ENCODE measurements at regions not wholly inside any gene's neighbourhood (a gene's known extent, or its start where the extent isn't known, plus 50 kb on each side); places are given as distances from the start of the nearest gene placed in this dataset.
"Not testable (repeated sequence)": the region's sequence is repeated elsewhere in the genome, so short reads cannot be mapped to it uniquely, and the experiment has no call there.

- TF ChIP-seq MXI1 (conservative IDR thresholded peaks at IDR 0.05; ENCODE audit: poor library complexity, severe bottlenecking); EZH2 (IDR thresholded peaks at IDR 0.05; ENCODE audit: borderline replicate concordance, insufficient read depth, low read length, poor library complexity, severe bottlenecking); REST (IDR thresholded peaks at IDR 0.05; ENCODE audit: borderline replicate concordance); RAD21 (conservative IDR thresholded peaks at IDR 0.05); EP300 (conservative IDR thresholded peaks at IDR 0.05; ENCODE audit: poor library complexity, severe bottlenecking); SMC3 (conservative IDR thresholded peaks at IDR 0.05; ENCODE audit: poor library complexity); TAF1 (IDR thresholded peaks at IDR 0.05; ENCODE audit: low read depth): not testable (repeated sequence)
- TF ChIP-seq, protein P1, sequence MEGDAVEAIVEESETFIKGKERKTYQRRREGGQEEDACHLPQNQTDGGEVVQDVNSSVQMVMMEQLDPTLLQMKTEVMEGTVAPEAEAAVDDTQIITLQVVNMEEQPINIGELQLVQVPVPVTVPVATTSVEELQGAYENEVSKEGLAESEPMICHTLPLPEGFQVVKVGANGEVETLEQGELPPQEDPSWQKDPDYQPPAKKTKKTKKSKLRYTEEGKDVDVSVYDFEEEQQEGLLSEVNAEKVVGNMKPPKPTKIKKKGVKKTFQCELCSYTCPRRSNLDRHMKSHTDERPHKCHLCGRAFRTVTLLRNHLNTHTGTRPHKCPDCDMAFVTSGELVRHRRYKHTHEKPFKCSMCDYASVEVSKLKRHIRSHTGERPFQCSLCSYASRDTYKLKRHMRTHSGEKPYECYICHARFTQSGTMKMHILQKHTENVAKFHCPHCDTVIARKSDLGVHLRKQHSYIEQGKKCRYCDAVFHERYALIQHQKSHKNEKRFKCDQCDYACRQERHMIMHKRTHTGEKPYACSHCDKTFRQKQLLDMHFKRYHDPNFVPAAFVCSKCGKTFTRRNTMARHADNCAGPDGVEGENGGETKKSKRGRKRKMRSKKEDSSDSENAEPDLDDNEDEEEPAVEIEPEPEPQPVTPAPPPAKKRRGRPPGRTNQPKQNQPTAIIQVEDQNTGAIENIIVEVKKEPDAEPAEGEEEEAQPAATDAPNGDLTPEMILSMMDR (IDR thresholded peaks at IDR 0.05; ENCODE audit: poor library complexity, severe bottlenecking) = not testable (repeated sequence)
These were observed 76.4 kb upstream of the TMSB4Y start for GRCh38 chrY:13627323-13627722.
